DMS114 treated with DMSO at 0.1 percent for 48 hours (cell line): ENCODE measurements at regions not wholly inside any gene's neighbourhood (a gene's known extent, or its start where the extent isn't known, plus 50 kb on each side); places are given as distances from the start of the nearest gene placed in this dataset.

Experiments
- DNase-seq: peaks from one replicate; lab custom pipeline; 2025; ENCODE audit not compliant: unreplicated experiment; lab: John Stamatoyannopoulos, UW

DNA sequence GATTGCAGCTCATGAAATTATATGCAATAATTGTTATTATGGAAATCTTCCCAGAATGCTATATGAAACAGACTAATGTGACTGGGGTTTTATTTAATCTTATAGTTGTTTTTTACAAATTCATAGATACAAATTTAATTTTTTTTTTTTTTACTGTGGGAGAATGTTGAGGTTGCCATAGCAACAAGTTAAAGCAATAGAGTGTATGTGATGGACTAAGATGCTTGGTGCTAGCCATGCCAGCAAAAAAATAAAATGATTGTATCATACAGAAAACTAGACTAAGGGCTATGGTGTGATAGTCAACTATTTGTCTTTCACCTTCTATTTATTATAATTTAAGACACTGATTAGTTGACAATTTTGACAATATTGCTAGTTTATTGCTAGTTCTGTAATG, 163.2 kb upstream of the BLID start:
- DNase-seq, result no peak

- no peak for DNase-seq
Measured at GRCh38 chr11:122277493-122277892, 161.5 kb upstream of the BLID start.

DNA sequence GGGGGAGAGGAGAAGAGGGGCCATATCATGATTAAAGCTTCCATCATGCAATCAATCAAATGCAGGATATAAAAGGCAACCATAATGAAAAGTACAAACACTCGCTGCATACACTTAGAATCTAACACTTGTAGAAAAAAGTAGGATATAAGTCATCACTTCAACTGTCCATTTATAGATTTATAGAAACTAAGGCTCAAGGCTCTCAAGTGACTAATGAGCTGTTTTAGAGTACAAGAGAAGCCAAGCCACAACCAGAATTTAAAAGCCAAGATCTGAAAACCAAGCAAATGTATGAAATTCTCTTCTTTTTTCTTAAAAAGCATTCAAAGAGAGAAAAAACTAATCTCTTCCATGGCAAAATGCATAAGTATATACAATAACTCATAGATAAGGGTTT, 160.2 kb upstream of the BLID start:
- no peak for DNase-seq

GRCh38 chr11:122275508-122275907, 159.5 kb upstream of the BLID start:
- DNase-seq, result no peak

- no peak for DNase-seq
Measured at GRCh38 chr11:122273476-122274191, 157.6 kb upstream of the BLID start.

GRCh38 chr11:122271745-122272144, 155.7 kb upstream of the BLID start:
- DNase-seq, result no peak

DNA sequence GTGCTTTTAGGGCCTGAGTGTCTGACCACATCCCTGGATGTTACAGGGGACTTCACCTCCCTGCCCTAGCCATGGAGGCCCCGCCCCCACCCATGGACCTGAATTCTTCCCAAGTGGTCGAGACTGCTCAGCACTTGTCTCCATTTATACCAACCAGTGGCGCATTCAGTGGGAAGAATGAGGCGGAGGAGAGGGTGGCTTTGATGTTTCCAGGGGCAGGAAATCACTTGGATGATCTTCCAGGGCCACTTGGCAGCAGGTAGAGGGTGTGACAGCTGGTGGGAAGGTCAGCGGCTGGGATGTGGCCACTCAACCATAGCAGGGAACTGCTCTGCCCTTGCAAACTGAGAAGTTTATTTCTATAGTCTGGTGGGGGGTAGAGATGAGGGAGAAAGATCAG, 155.1 kb upstream of the BLID start:
- DNase-seq, result no peak

GRCh38 chr11:122270535-122270934, 154.5 kb upstream of the BLID start:
- no peak for DNase-seq

DNA sequence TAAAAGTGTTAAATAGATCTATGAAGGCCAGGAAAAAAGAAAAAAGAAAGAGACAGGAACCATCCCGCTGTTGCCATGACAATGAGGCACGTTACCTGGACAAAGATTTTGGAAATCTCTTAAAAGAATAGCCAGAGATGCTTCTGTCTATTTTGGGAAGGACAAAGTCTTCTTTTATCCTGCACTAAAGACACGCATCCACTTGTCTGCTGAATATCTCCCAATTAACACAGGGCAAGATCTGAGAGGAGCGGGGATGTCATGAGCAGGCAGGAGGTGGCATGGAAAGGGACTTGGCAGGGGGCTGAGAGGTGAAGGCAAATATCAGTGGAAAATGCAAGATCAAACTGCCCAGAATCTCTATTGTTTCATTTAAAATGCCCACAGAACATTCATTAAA, 153.8 kb upstream of the BLID start:
- no peak for DNase-seq

- no peak for DNase-seq
Measured at GRCh38 chr11:122268601-122269130, 152.7 kb upstream of the BLID start.

DNA sequence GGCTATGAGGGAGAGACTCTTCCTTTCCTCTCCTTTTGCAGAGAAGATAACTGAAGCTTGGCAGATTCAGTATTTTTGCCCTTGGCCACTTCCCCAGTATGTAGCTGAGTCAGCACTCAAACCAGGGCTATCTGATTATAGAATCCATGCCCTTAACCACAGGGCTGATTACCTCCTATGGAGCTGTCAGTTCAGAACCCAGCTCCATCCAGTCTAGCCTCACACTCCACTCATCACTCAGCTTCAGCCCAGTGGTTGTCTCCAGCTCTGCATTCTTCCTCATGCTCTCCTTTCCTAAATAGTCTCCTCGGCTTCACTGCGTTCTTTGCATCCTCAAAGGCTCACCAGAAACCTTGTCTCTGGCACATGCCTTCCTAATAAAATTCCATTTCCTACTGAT, 151.6 kb upstream of the BLID start:
- DNase-seq, result no peak

GRCh38 chr11:122265981-122266380, 150.0 kb upstream of the BLID start:
- no peak for DNase-seq

DNA sequence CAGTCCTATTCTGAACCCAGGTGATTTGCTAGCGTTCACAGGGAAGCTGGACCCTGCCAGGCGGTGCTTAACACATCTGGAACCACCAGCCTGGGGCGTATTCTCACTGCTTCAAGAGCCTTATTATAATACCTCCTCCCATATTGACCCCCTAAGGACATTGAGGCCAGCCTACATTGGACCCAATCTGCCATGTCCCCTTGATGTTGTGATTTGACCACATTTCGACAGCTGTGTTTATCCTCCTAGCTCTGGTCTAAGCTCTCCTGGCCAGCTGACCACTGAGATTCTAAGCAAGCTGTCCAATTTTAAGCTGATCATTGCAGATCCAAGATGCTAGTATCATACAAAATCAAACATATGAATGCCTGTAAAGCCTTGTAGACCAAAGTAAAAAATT, 148.1 kb upstream of the BLID start:
- no peak for DNase-seq

DNA sequence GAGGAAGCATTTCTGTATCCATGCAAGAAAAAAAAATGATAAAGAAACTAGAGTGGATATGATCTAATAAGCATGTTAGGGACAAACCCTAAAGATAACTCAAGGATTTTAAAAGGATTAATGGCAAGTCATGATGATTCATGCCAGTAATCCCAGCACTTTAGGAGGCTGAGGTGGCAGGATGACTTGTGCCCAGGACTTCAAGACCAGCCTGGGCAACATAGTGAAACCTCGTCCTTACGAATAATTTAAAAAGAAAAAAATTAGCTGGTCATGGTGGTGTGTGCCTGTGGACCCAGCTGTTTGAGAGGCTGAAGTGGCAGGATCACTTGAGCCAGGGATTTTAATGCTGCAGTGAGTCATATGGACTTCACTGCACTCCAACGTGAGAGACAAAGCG, 145.5 kb upstream of the BLID start:
- DNase-seq, result no peak

GRCh38 chr11:122259195-122259821, 143.3 kb upstream of the BLID start:
- DNase-seq, result no peak

GRCh38 chr11:122258446-122259194, 142.6 kb upstream of the BLID start:
- DNase-seq, result no peak

GRCh38 chr11:122253589-122254231, 137.7 kb upstream of the BLID start:
- DNase-seq, result no peak

DNA sequence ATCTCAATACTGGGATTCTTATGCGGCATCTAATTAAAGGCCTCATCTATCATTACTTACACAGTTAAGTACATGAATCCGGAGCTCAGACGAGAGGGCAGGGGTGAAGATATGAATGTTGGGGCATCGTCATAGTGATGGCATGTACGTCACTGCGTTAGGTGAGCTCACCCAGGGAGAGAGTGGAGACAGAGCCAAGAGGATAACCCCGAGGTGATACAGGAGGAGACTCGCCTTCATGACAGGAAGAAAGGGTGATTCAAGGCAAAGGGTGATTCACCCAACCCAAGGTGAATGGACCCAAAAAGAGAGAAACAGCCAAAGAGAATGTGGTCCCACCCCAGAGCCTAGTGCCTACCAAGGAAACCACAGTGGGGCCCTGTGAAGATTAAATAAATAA, 132.9 kb upstream of the BLID start:
- DNase-seq, result no peak

- no peak for DNase-seq
Measured at GRCh38 chr11:122248131-122248530, 132.1 kb upstream of the BLID start.

GRCh38 chr11:122246874-122247273, 130.9 kb upstream of the BLID start:
- no peak for DNase-seq

GRCh38 chr11:122242731-122243130, 126.7 kb upstream of the BLID start:
- no peak for DNase-seq

DNA sequence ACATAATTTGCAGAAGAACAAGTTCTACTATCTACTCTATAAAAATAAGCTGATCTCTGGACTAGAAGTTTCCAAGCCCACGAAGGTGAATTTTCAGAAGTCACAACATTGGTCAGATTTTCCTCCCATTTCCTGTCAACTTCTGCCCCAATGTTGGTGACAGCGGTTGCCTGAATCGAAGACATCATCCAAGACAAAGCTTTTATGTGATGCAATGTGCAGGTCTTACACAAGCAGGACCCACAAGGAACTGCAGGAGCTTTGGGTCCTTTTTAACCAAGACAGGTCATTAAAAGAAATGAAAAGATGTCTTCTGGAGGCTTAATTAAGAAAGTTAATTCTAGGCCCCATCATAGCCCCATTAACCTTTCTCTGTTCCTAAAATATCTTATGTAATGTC, 125.6 kb upstream of the BLID start:
- no peak for DNase-seq
